ENCODE measurements at regions not wholly inside any gene's neighbourhood (a gene's known extent, or its start where the extent isn't known, plus 50 kb on each side); places are given as distances from the start of the nearest gene placed in this dataset.

GRCh38 chr2:217108575-217109027 is 248.7 kb upstream of the TNP1 start:
- no peak for TF ChIP-seq CTCF (conservative IDR thresholded peaks at IDR 0.05)
- TF ChIP-seq EZH2 (IDR thresholded peaks at IDR 0.05; ENCODE audit: low read depth): no peak

Measured in PC-9 (cell line).